Mesendoderm (in vitro differentiated cells): ENCODE measurements at regions not wholly inside any gene's neighbourhood (a gene's known extent, or its start where the extent isn't known, plus 50 kb on each side); places are given as distances from the start of the nearest gene placed in this dataset.

Experiments used
- DNase-seq: peaks from one replicate; pipeline ENCODE4 v3.0.0; 2013
- H2AK5ac ChIP-seq: 2 replicates; pipeline ENCODE4 v1.6.1; 2013; ENCODE audit warnings: low read length, inconsistent platforms
- H2BK120ac ChIP-seq: 2 replicates; pipeline ENCODE4 v1.6.1; 2013; ENCODE audit warnings: low read depth, mild to moderate bottlenecking, low read length, moderate library complexity, mixed read lengths
- H2BK15ac ChIP-seq: replicated peaks from 2 replicates; pipeline ENCODE4 v1.6.1; 2013; ENCODE audit warnings: low read depth, mild to moderate bottlenecking, moderate library complexity
- H2BK5ac ChIP-seq: 2 replicates; pipeline ENCODE4 v1.6.1; 2013; ENCODE audit warnings: low read length, inconsistent platforms
- H3K18ac ChIP-seq: 2 replicates; pipeline ENCODE4 v1.6.1; 2013; ENCODE audit warnings: mild to moderate bottlenecking, low read length, mixed read lengths
- H3K23ac ChIP-seq: one replicate; pipeline ENCODE4 v1.6.1; 2013; ENCODE audit warnings: low read length
- H3K27ac ChIP-seq: 2 replicates; pipeline ENCODE4 v1.5.1; 2013; ENCODE audit warnings: low read depth, mild to moderate bottlenecking, inconsistent platforms, low read length, moderate library complexity
- H3K27me3 ChIP-seq: 2 replicates; pipeline ENCODE4 v1.6.1; 2013; ENCODE audit warnings: low read length, control low read depth, mild to moderate bottlenecking, inconsistent platforms; ENCODE audit not compliant: insufficient read depth, poor library complexity
- H3K36me3 ChIP-seq: 2 replicates; pipeline ENCODE4 v1.6.1; 2013; ENCODE audit warnings: low read length, inconsistent platforms; ENCODE audit not compliant: control insufficient read depth, insufficient read depth
- H3K4ac ChIP-seq: one replicate; pipeline ENCODE4 v1.6.1; 2013; ENCODE audit warnings: low read depth, mild to moderate bottlenecking, low read length, moderate library complexity
- H3K4me1 ChIP-seq: 2 replicates; pipeline ENCODE4 v1.6.1; 2013; ENCODE audit warnings: low read depth, low read length, inconsistent platforms; ENCODE audit not compliant: control insufficient read depth
- H3K4me2 ChIP-seq: 2 replicates; pipeline ENCODE4 v1.6.1; 2013; ENCODE audit warnings: low read length
- H3K4me3 ChIP-seq: 2 replicates; pipeline ENCODE4 v1.5.1; 2013; ENCODE audit warnings: mild to moderate bottlenecking, low read length
- H3K56ac ChIP-seq: one replicate; pipeline ENCODE4 v1.6.1; 2013; ENCODE audit warnings: low read length
- H3K79me1 ChIP-seq: 2 replicates; pipeline ENCODE4 v1.6.1; 2013; ENCODE audit warnings: low read length, inconsistent platforms
- H3K79me2 ChIP-seq: 2 replicates; pipeline ENCODE4 v1.6.1; 2013; ENCODE audit warnings: mild to moderate bottlenecking, low read length; ENCODE audit not compliant: control insufficient read depth, insufficient read depth
- H3K9ac ChIP-seq: 2 replicates; pipeline ENCODE4 v1.6.1; 2013; ENCODE audit warnings: low read length, inconsistent platforms
- H4K5ac ChIP-seq: one replicate; pipeline ENCODE4 v1.6.1; 2013; ENCODE audit warnings: low read length
- H4K8ac ChIP-seq: one replicate; pipeline ENCODE4 v1.6.1; 2013; ENCODE audit warnings: low read depth, mild to moderate bottlenecking, control low read depth, low read length, moderate library complexity
- WGBS: extraction: QIAGEN DNeasy Blood & Tissue Kit; methylation state at CpG from one replicate; pipeline ENCODE4 v1.1.7; 2013; ENCODE audit warnings: low lambda C conversion rate, missing lambda C conversion rate; ENCODE audit not compliant: insufficient coverage; ENCODE audit errors: extremely low coverage; 5-methylcytosine and 5-hydroxymethylcytosine counted together

GRCh38 chr15:69609176-69609575 lies 156.6 kb downstream of the RPLP1 start:
- Histone ChIP-seq H3K36me3 (no peaks in the 10 kb centered on the region), H3K9ac (no peak overlapping the region), H4K8ac (no peak overlapping the region), H3K56ac (no peak overlapping the region), H2BK5ac (no peak overlapping the region), H2BK120ac (no peak overlapping the region), H3K79me1 (no peaks in the 10 kb centered on the region), H3K27ac (no peak overlapping the region), H3K79me2 (no peaks in the 10 kb centered on the region), H3K4me1 (no peaks in the 10 kb centered on the region), H3K18ac (no peak overlapping the region), H3K4me3 (no peak overlapping the region), H2BK15ac (no peak overlapping the region), H2AK5ac (no peak overlapping the region), H3K27me3 (no peaks in the 10 kb centered on the region), H4K5ac (no peak overlapping the region), H3K4me2 (no peak overlapping the region), H3K4ac (no peak overlapping the region), H3K23ac (no peak overlapping the region)
- no peak for DNase-seq
- no CpG with 5 or more reads among the region's 5 CpGs for WGBS

- 100% methylated on average over 1 of the region's 5 CpGs for WGBS
- no peak overlapping the region for H3K4me2 ChIP-seq
- H2BK5ac ChIP-seq, result no peak overlapping the region
- no peak for DNase-seq
- H3K79me1 ChIP-seq, result no peaks in the 10 kb centered on the region
- no peak overlapping the region for H3K18ac ChIP-seq
- no peak overlapping the region for H3K27ac ChIP-seq
- no peaks in the 10 kb centered on the region for H3K27me3 ChIP-seq
- no peak overlapping the region for H4K8ac ChIP-seq
- no peaks in the 10 kb centered on the region for H3K79me2 ChIP-seq
- H3K23ac ChIP-seq, result no peak overlapping the region
- H4K5ac ChIP-seq, result no peak overlapping the region
- no peak overlapping the region for H2BK15ac ChIP-seq
- H2BK120ac ChIP-seq, result no peak overlapping the region
- H3K9ac ChIP-seq, result no peak overlapping the region
- H3K4me1 ChIP-seq, result no peaks in the 10 kb centered on the region
- no peak overlapping the region for H2AK5ac ChIP-seq
- no peaks in the 10 kb centered on the region for H3K36me3 ChIP-seq
- H3K4ac ChIP-seq, result no peak overlapping the region
- H3K56ac ChIP-seq, result no peak overlapping the region
- H3K4me3 ChIP-seq, result no peak overlapping the region
Observed at GRCh38 chr15:69609776-69610175, 157.2 kb downstream of the RPLP1 start.

GRCh38 chr15:69610277-69610676 lies 157.7 kb downstream of the RPLP1 start:
- no peak overlapping the region for H4K5ac ChIP-seq
- H3K4me2 ChIP-seq, result no peak overlapping the region
- no peak overlapping the region for H2AK5ac ChIP-seq
- H2BK5ac ChIP-seq, result no peak overlapping the region
- H3K36me3 ChIP-seq, result no peaks in the 10 kb centered on the region
- H3K79me1 ChIP-seq, result no peaks in the 10 kb centered on the region
- no peaks in the 10 kb centered on the region for H3K79me2 ChIP-seq
- H3K4ac ChIP-seq, result no peak overlapping the region
- no peak for DNase-seq
- H3K27me3 ChIP-seq, result no peaks in the 10 kb centered on the region
- no peak overlapping the region for H3K56ac ChIP-seq
- H3K4me3 ChIP-seq, result no peak overlapping the region
- H3K9ac ChIP-seq, result no peak overlapping the region
- H3K27ac ChIP-seq, result no peak overlapping the region
- H4K8ac ChIP-seq, result no peak overlapping the region
- H3K4me1 ChIP-seq, result no peaks in the 10 kb centered on the region
- H2BK120ac ChIP-seq, result no peak overlapping the region
- H2BK15ac ChIP-seq, result no peak overlapping the region
- no peak overlapping the region for H3K18ac ChIP-seq
- no peak overlapping the region for H3K23ac ChIP-seq

- no peak for DNase-seq
- H3K27ac ChIP-seq, result no peak overlapping the region
- no peak overlapping the region for H3K9ac ChIP-seq
- H2BK120ac ChIP-seq, result no peak overlapping the region
- no peak overlapping the region for H3K23ac ChIP-seq
- no peak overlapping the region for H3K4ac ChIP-seq
- H3K27me3 ChIP-seq, result no peaks in the 10 kb centered on the region
- H2AK5ac ChIP-seq, result no peak overlapping the region
- no peak overlapping the region for H3K4me3 ChIP-seq
- no peaks in the 10 kb centered on the region for H3K4me1 ChIP-seq
- H2BK15ac ChIP-seq, result no peak overlapping the region
- no peaks in the 10 kb centered on the region for H3K79me1 ChIP-seq
- H4K8ac ChIP-seq, result no peak overlapping the region
- no peak overlapping the region for H3K4me2 ChIP-seq
- no peaks in the 10 kb centered on the region for H3K36me3 ChIP-seq
- no peak overlapping the region for H2BK5ac ChIP-seq
- no peak overlapping the region for H3K56ac ChIP-seq
- H4K5ac ChIP-seq, result no peak overlapping the region
- H3K79me2 ChIP-seq, result no peaks in the 10 kb centered on the region
- no peak overlapping the region for H3K18ac ChIP-seq
- WGBS, result no CpG with 5 or more reads among the region's 5 CpGs
Observed at GRCh38 chr15:69610858-69611257, 158.2 kb downstream of the RPLP1 start.

GRCh38 chr15:69612112-69612511 lies 159.5 kb downstream of the RPLP1 start:
- Histone ChIP-seq H3K4me1 (no peaks in the 10 kb centered on the region), H3K4me2 (no peak overlapping the region), H3K9ac (no peak overlapping the region), H3K18ac (no peak overlapping the region), H3K79me1 (no peaks in the 10 kb centered on the region), H3K27ac (no peak overlapping the region), H3K4ac (no peak overlapping the region), H3K4me3 (no peak overlapping the region), H2BK5ac (no peak overlapping the region), H3K23ac (no peak overlapping the region), H2BK120ac (no peak overlapping the region), H4K8ac (no peak overlapping the region), H3K56ac (no peak overlapping the region), H3K27me3 (no peaks in the 10 kb centered on the region), H2AK5ac (no peak overlapping the region), H4K5ac (no peak overlapping the region), H3K36me3 (no peaks in the 10 kb centered on the region), H2BK15ac (no peak overlapping the region), H3K79me2 (no peaks in the 10 kb centered on the region)
- no CpG with 5 or more reads among the region's 2 CpGs for WGBS
- DNase-seq, result no peak

GRCh38 chr15:69613182-69613581 lies 160.6 kb downstream of the RPLP1 start:
- H3K4me1 ChIP-seq, result no peaks in the 10 kb centered on the region
- no peaks in the 10 kb centered on the region for H3K79me2 ChIP-seq
- no CpG with 5 or more reads among the region's 6 CpGs for WGBS
- H3K4me3 ChIP-seq, result no peak overlapping the region
- no peaks in the 10 kb centered on the region for H3K36me3 ChIP-seq
- no peak overlapping the region for H2BK15ac ChIP-seq
- H3K4me2 ChIP-seq, result no peak overlapping the region
- H3K27me3 ChIP-seq, result no peaks in the 10 kb centered on the region
- H2BK5ac ChIP-seq, result no peak overlapping the region
- H3K18ac ChIP-seq, result no peak overlapping the region
- no peak overlapping the region for H3K4ac ChIP-seq
- no peak overlapping the region for H4K5ac ChIP-seq
- no peak overlapping the region for H4K8ac ChIP-seq
- no peak for DNase-seq
- no peak overlapping the region for H2BK120ac ChIP-seq
- no peak overlapping the region for H3K9ac ChIP-seq
- no peak overlapping the region for H3K23ac ChIP-seq
- H3K56ac ChIP-seq, result no peak overlapping the region
- no peak overlapping the region for H2AK5ac ChIP-seq
- no peak overlapping the region for H3K27ac ChIP-seq
- no peaks in the 10 kb centered on the region for H3K79me1 ChIP-seq
